Heart right ventricle (tissue), 16 donors: ENCODE measurements at regions not wholly inside any gene's neighbourhood (a gene's known extent, or its start where the extent isn't known, plus 50 kb on each side); places are given as distances from the start of the nearest gene placed in this dataset.

Experiments used
- ATAC-seq, 8 donors: fragments of 200-7000 bp; cut with Tn5 transposase; one replicate each; pipeline ENCODE4 v1.9.1; 2020; ENCODE audit warnings: mild to moderate bottlenecking in 8 of 8, moderate library complexity in 8 of 8, moderate number of reproducible peaks in 1 of 8
- DNase-seq, 2 donors: peaks; one replicate each; pipeline ENCODE4 v3.0.0-alpha.2; 2020
- H3K27ac ChIP-seq, 10 donors: fragments of 200-600 bp; sonication (generic) in 2 of 10; one replicate each; pipeline versions ENCODE4 v1.5.0 to v1.8.0; 2020 to 2022; ENCODE audit warnings: mild to moderate bottlenecking in 3 of 10
- H3K27me3 ChIP-seq, 7 donors: fragments of 200-600 bp; one replicate each; pipeline ENCODE4 v1.8.0; 2021 to 2022; ENCODE audit warnings: mild to moderate bottlenecking in 2 of 7
- H3K36me3 ChIP-seq, 9 donors: fragments of 200-600 bp; sonication (generic) in 1 of 9; one replicate each; pipeline versions ENCODE4 v1.5.0 to v1.8.0; 2020 to 2022; ENCODE audit warnings: mild to moderate bottlenecking in 2 of 9
- H3K4me1 ChIP-seq, 9 donors: fragments of 200-600 bp; sonication (generic) in 1 of 9; one replicate each; pipeline versions ENCODE4 v1.5.0 to v1.8.0; 2020 to 2022; ENCODE audit warnings: mild to moderate bottlenecking in 4 of 9
- H3K4me3 ChIP-seq, 10 donors: fragments of 200-600 bp; sonication (generic) in 2 of 10; one replicate each; pipeline versions ENCODE4 v1.5.0 to v1.8.0; 2020 to 2022; ENCODE audit warnings: mild to moderate bottlenecking in 7 of 10, moderate library complexity in 2 of 10
- H3K9me3 ChIP-seq, 11 donors: fragments of 200-600 bp in 10 of 11; sonication (generic) in 2 of 11; one replicate each; pipeline versions ENCODE4 v1.5.0 to v1.8.0; 2013 to 2022; ENCODE audit warnings: mild to moderate bottlenecking in 2 of 11, control low read depth in 1 of 11, moderate library complexity in 1 of 11
- CTCF ChIP-seq, 9 donors: fragments of 200-600 bp; sonication (generic) in 2 of 9; IDR thresholded peaks; one replicate each; pipeline versions ENCODE4 v1.5.0 to v1.8.0; 2021 to 2022; ENCODE audit warnings: antibody characterized with exemption in 9 of 9, mild to moderate bottlenecking in 5 of 9, moderate library complexity in 1 of 9
- WGBS, 2 donors: extraction: QIAGEN DNeasy Blood & Tissue Kit; methylation state at CpG; one replicate each; pipeline ENCODE4 v1.1.7; 2013; ENCODE audit warnings: inconsistent platforms in 1 of 2; 5-methylcytosine and 5-hydroxymethylcytosine counted together
- intact Hi-C, 10 donors: fragments of 100-400 bp; cut with DNase I; formaldehyde crosslinking; loops; one replicate each; pipeline versions ENCODE4 v1.11.1 to v1.14.2; 2022
- donor health status: Arrhythmogenic right ventricular cardiomyopathy.
- donor health status: ischemic (EF 13 %, LVEDD 7.1; RV severe dilation, severe dysfunction).
- donor health status: healthy with polysubstance abuse.
- donor health status: DM: no; HTN: yes; CAD: no.
- donor health status: DM: no; HTN: no; CAD: no.
- donor health status: ischemic (EF 25% LVEDD 6.9; RV normal size, moderate dysfunction).
- donor health status: ischemic (EF 25% LVEDD 5.7; RV mildly dilated, moderate dysfunction).
- donor health status: healthy.
- donor health status: DM: yes; HTN: yes; CAD: no.
- donor health status: Ischemic cardiomyopathy.
- donor health status: ischemic (EF 35%, LVEDD 5.7; RV mildly dilated, moderate dysfunction).
- donor health status: nonischemic (EF 11% LVEDD 7.7; RV severe dilation, severe dysfunction).
- donor health status: DM: yes; HTN: yes; CAD: no.
- donor health status: PGD.
- donor health status: ischemic (EF 29% LVEDD 5.4; RV normal size, mild dysfunction).
- donor health status: nonischemic (EF 23%, LVEDD 6.1; RV moderate dilation, normal function).

GRCh38 chr14:61171727-61172126 is 109.4 kb downstream of the TMEM30B start:
- WGBS, 2 donors: 54 to 78% methylated on average over 2 of the region's 2 CpGs
- no peaks in the 10 kb centered on the region for H3K36me3 ChIP-seq
- H3K9me3 ChIP-seq: peaks cover 0 to 12% (median 0%) of the 10 kb centered on the region in 11 donors
- peaks cover 0 to 3% (median 0%) of the 10 kb centered on the region in 9 donors for H3K4me1 ChIP-seq
- TF ChIP-seq CTCF (IDR thresholded peaks at IDR 0.05): no peak
- H3K4me3 ChIP-seq: no peak overlapping the region
- DNase-seq (no peak), ATAC-seq (no peak)
- H3K27me3 ChIP-seq: peaks cover 0 to 8% (median 0%) of the 10 kb centered on the region in 7 donors
- intact Hi-C loops: no loop called here
- no peak overlapping the region for H3K27ac ChIP-seq

- intact Hi-C loops: no loop called here
- 93 to 96% methylated on average over 1 of the region's 1 CpG for WGBS, 2 donors
- TF ChIP-seq CTCF (IDR thresholded peaks at IDR 0.05): no peak
- Histone ChIP-seq H3K4me1 (peaks cover 0 to 3% (median 0%) of the 10 kb centered on the region in 9 donors), H3K4me3 (no peak overlapping the region), H3K36me3 (no peaks in the 10 kb centered on the region), H3K27ac (no peak overlapping the region), H3K9me3 (peaks cover 0 to 13% (median 6%) of the 10 kb centered on the region in 11 donors), H3K27me3 (peaks cover 0 to 5% (median 0%) of the 10 kb centered on the region in 7 donors)
- no peak for ATAC-seq
- no peak for DNase-seq
These were observed 113.0 kb downstream of the TMEM30B start for GRCh38 chr14:61168141-61168540.

GRCh38 chr14:61167642-61168041 is 113.5 kb downstream of the TMEM30B start:
- Histone ChIP-seq H3K4me1 (peaks cover 0 to 3% (median 0%) of the 10 kb centered on the region in 9 donors), H3K27ac (no peak overlapping the region), H3K4me3 (no peak overlapping the region), H3K9me3 (peaks cover 0 to 17% (median 6%) of the 10 kb centered on the region in 11 donors), H3K36me3 (no peaks in the 10 kb centered on the region), H3K27me3 (peaks cover 0 to 5% (median 0%) of the 10 kb centered on the region in 7 donors)
- DNase-seq (no peak), ATAC-seq (no peak)
- TF ChIP-seq CTCF (IDR thresholded peaks at IDR 0.05): no peak
- intact Hi-C loops: no loop called here
- 96 to 98% methylated on average over 1 of the region's 1 CpG for WGBS, 2 donors

GRCh38 chr14:61160798-61161197 is 120.3 kb downstream of the TMEM30B start:
- Histone ChIP-seq H3K27ac (no peak overlapping the region), H3K36me3 (no peaks in the 10 kb centered on the region), H3K9me3 (peaks cover 0 to 17% (median 6%) of the 10 kb centered on the region in 11 donors), H3K27me3 (no peaks in the 10 kb centered on the region), H3K4me3 (no peak overlapping the region), H3K4me1 (no peaks in the 10 kb centered on the region)
- intact Hi-C loops: loop anchor here in 1 of 10 donors (2.0 kb wide), 1 partner anchor 36 kb away; no protein-coding TSS in a partner anchor
- no peak for DNase-seq
- no peak for ATAC-seq
- no peak for TF ChIP-seq CTCF (IDR thresholded peaks at IDR 0.05)
- 88 to 89% methylated on average over 2 of the region's 2 CpGs for WGBS, 2 donors
